K562 (cell line): ENCODE measurements at regions not wholly inside any gene's neighbourhood (a gene's known extent, or its start where the extent isn't known, plus 50 kb on each side); places are given as distances from the start of the nearest gene placed in this dataset.

Experiments
- ATAC-seq: fragments of 200-7000 bp; cut with Tn5 transposase; 3 replicates; pipeline ENCODE4 v1.9.1; 2020; ENCODE audit warnings: moderate library complexity
- BruUV-seq: library from RNA; stranded (reverse); fragments of 400-500 nt; replicated peaks from 2 replicates; lab custom pipeline; 2021; lab: Mats Ljungman, UMichigan
- CTCF ChIA-PET: fragments of 300-600 bp; formaldehyde crosslinking; extraction: SDS; loops from one replicate; lab custom pipeline; 2021; ENCODE audit warnings: low intra/inter-chr PET ratio; lab: Yijun Ruan, JAX
- POLR2A ChIA-PET: fragments of 300-600, 350-650 bp; sonication (Branson Sonifier 250); formaldehyde crosslinking; extraction: SDS; loops from one replicate; lab custom pipeline; 2021; ENCODE audit warnings: antibody characterized with exemption, inconsistent platforms; lab: Yijun Ruan, JAX
- DNase-seq, 4 experiments: peaks; one replicate each; pipeline versions ENCODE4 v3.0.0 to v3.0.0-alpha.2; 2011 to 2018; ENCODE audit warnings: low spot score in 3 of 4, mixed read lengths in 3 of 4; ENCODE audit errors: extremely low read depth in 1 of 4
- FAIRE-seq: peaks from 2 replicates; lab custom pipeline; 2011; peaks lifted over from hg19 to GRCh38; lab: Jason Lieb, UNC
- H2AFZ ChIP-seq: 2 replicates; pipeline ENCODE4 v1.6.0; 2011; ENCODE audit warnings: low read depth, low read length, control low read depth, inconsistent platforms
- H3K27ac ChIP-seq: fragments of 200-600 bp; 3 replicates; pipeline ENCODE4 v1.8.0; 2011; ENCODE audit warnings: low read depth, mild to moderate bottlenecking, control low read depth, inconsistent platforms, low read length, moderate library complexity, mixed read lengths; ENCODE audit errors: extremely low read depth
- H3K27me3 ChIP-seq, 2 experiments: fragments of 300-600 bp in 1 of 2; 2 replicates in 1 of 2; 3 replicates in 1 of 2; pipeline versions ENCODE4 v1.6.0 to v1.8.0; 2011; ENCODE audit warnings: inconsistent platforms in 2 of 2, low read length in 2 of 2, mild to moderate bottlenecking in 1 of 2, mixed read lengths in 1 of 2, moderate library complexity in 1 of 2; ENCODE audit not compliant: control insufficient read depth in 2 of 2, insufficient read depth in 2 of 2
- H3K36me3 ChIP-seq: fragments of 300-600 bp; 3 replicates; pipeline ENCODE4 v1.8.0; 2011; ENCODE audit warnings: mild to moderate bottlenecking, low read length, inconsistent platforms; ENCODE audit not compliant: control insufficient read depth, insufficient read depth
- H3K4me1 ChIP-seq, 2 experiments: fragments of 200-600 bp in 1 of 2; replicated peaks in 1 of 2; 2 replicates in 1 of 2; 3 replicates in 1 of 2; pipeline versions ENCODE4 v1.5.1 to v1.8.0; 2011; ENCODE audit warnings: inconsistent platforms in 2 of 2, low read length in 2 of 2, mild to moderate bottlenecking in 1 of 2, mixed read lengths in 1 of 2, moderate library complexity in 1 of 2; ENCODE audit not compliant: control insufficient read depth in 2 of 2, insufficient read depth in 2 of 2
- H3K4me2 ChIP-seq: 2 replicates; pipeline ENCODE4 v1.6.1; 2011; ENCODE audit warnings: low read length, control low read depth, inconsistent platforms, mixed read lengths; ENCODE audit not compliant: insufficient read depth
- H3K4me3 ChIP-seq: fragments of 200-600 bp; sonication (generic), shearing (Covaris generic); 2 replicates; pipeline ENCODE4 v1.5.1; 2016; ENCODE audit warnings: control low read depth, inconsistent platforms
- H3K79me2 ChIP-seq: fragments of 200-600 bp; 3 replicates; pipeline ENCODE4 v1.8.0; 2011; ENCODE audit warnings: low read length, inconsistent platforms; ENCODE audit not compliant: control insufficient read depth, insufficient read depth
- H3K9ac ChIP-seq, 2 experiments: 2 replicates each; pipeline versions ENCODE4 v1.6.0 to v1.6.1; 2011; ENCODE audit warnings: low read depth in 2 of 2, low read length in 2 of 2, control low read depth in 1 of 2, inconsistent platforms in 1 of 2, mild to moderate bottlenecking in 1 of 2, mixed read lengths in 1 of 2; ENCODE audit not compliant: insufficient read depth in 1 of 2
- H3K9me1 ChIP-seq: one replicate; pipeline ENCODE4 v1.6.0; 2011; ENCODE audit warnings: inconsistent platforms, mild to moderate bottlenecking, low read length, moderate library complexity; ENCODE audit not compliant: control insufficient read depth, insufficient read depth
- H3K9me3 ChIP-seq: replicated peaks from 2 replicates; pipeline ENCODE4 v1.5.1; 2011; ENCODE audit warnings: low read depth, low read length, inconsistent platforms; ENCODE audit not compliant: control insufficient read depth, insufficient read depth
- H4K20me1 ChIP-seq: replicated peaks from 2 replicates; pipeline ENCODE4 v1.6.1; 2011; ENCODE audit warnings: low read length, inconsistent platforms, mixed read lengths; ENCODE audit not compliant: control insufficient read depth, insufficient read depth
- HNRNPL ChIP-seq: fragments of 200-400 bp; formaldehyde crosslinking; IDR thresholded peaks from 2 replicates; pipeline ENCODE4 v1.6.1; 2017; ENCODE audit warnings: low read depth, mild to moderate bottlenecking, low read length
- NR2C1 ChIP-seq, 2 experiments: fragments of 450-650 bp; IDR thresholded peaks; 2 replicates each; pipeline ENCODE4 v1.6.1; 2017; ENCODE audit warnings: mild to moderate bottlenecking in 2 of 2, antibody characterized with exemption in 1 of 2, inconsistent platforms in 1 of 2, missing compliant biosample characterization in 1 of 2, missing genetic modification characterization in 1 of 2
- SMAD4 ChIP-seq: fragments of 250-450 bp; sonication (Bioruptor Pico); conservative IDR thresholded peaks from 2 replicates; pipeline ENCODE4 v1.8.0; 2021; ENCODE audit warnings: inconsistent platforms, mild to moderate bottlenecking, moderate library complexity
- SPI1 ChIP-seq: IDR thresholded peaks from 2 replicates; pipeline ENCODE4 v1.6.1; 2011; ENCODE audit warnings: low read depth, low read length, control low read depth, borderline replicate concordance
- SRSF3 ChIP-seq: fragments of 200-400 bp; formaldehyde crosslinking; IDR thresholded peaks from 2 replicates; pipeline ENCODE4 v1.6.1; 2016; ENCODE audit warnings: mild to moderate bottlenecking, low read length, moderate library complexity; ENCODE audit not compliant: insufficient read depth
- WGBS: fragments of 100-300 bp; shearing (Covaris generic); methylation state at CpG from one replicate; pipeline ENCODE4 v1.1.6; 2016; ENCODE audit warnings: low coverage, mixed read lengths; ENCODE audit not compliant: insufficient coverage; ENCODE audit errors: missing lambda C conversion rate; 5-methylcytosine and 5-hydroxymethylcytosine counted together
- in situ Hi-C: fragments of 300-500 bp; cut with MboI; formaldehyde crosslinking; loops from 4 replicates; pipeline ENCODE4 v1.15.0; 2018; ENCODE audit warnings: inconsistent platforms, mixed read lengths
- intact Hi-C: fragments of 100-400 bp; cut with micrococcal nuclease; formaldehyde crosslinking; loops from 2 replicates; pipeline ENCODE4 v1.14.2; 2022
- TF ChIP-seq, protein P1 (sequence below), 3 experiments: IDR thresholded peaks in 2 of 3; conservative IDR thresholded peaks in 1 of 3; 2 replicates each; pipeline ENCODE4 v1.5.1; 2011 to 2012; ENCODE audit warnings: low read length in 3 of 3, mild to moderate bottlenecking in 3 of 3, control low read depth in 2 of 3, improper control_type of control experiment in 1 of 3, inconsistent platforms in 1 of 3, low read depth in 1 of 3, mixed read lengths in 1 of 3, moderate library complexity in 1 of 3; ENCODE audit not compliant: insufficient read depth in 2 of 3

DNA sequence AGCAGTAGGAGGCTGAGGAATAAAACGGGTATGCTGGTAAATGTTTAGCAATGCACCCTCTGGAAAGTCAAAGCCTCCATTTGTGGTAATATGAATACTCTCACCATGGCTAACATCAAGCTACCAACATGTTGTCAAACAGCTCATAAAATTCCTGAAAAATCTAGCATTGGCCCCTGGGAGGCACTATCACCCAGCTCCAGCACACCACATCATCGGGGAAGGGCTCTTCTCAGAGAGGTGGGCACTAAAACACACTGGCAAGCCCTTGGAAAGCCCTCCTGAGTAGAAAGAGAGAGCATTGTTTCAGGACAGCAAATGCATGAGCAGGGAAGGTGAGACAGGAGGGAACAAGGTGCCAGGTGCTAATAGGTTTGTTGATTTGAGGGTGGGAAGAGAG, 53.9 kb upstream of the FLT1 start (continued):
- no peak for TF ChIP-seq SMAD4 (CRISPR knock-in tag)
- TF ChIP-seq, protein P1, sequence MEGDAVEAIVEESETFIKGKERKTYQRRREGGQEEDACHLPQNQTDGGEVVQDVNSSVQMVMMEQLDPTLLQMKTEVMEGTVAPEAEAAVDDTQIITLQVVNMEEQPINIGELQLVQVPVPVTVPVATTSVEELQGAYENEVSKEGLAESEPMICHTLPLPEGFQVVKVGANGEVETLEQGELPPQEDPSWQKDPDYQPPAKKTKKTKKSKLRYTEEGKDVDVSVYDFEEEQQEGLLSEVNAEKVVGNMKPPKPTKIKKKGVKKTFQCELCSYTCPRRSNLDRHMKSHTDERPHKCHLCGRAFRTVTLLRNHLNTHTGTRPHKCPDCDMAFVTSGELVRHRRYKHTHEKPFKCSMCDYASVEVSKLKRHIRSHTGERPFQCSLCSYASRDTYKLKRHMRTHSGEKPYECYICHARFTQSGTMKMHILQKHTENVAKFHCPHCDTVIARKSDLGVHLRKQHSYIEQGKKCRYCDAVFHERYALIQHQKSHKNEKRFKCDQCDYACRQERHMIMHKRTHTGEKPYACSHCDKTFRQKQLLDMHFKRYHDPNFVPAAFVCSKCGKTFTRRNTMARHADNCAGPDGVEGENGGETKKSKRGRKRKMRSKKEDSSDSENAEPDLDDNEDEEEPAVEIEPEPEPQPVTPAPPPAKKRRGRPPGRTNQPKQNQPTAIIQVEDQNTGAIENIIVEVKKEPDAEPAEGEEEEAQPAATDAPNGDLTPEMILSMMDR (IDR thresholded peaks at IDR 0.05 in 2 of 3, conservative IDR thresholded peaks at IDR 0.05 in 1 of 3; ENCODE audit: insufficient read depth in 2 of 3, low read depth in 1 of 3, low read length in 3 of 3), result peak in 2 of 3 experiments; percentile 27 to 34; a peak in 1 of 6 replicates

DNA sequence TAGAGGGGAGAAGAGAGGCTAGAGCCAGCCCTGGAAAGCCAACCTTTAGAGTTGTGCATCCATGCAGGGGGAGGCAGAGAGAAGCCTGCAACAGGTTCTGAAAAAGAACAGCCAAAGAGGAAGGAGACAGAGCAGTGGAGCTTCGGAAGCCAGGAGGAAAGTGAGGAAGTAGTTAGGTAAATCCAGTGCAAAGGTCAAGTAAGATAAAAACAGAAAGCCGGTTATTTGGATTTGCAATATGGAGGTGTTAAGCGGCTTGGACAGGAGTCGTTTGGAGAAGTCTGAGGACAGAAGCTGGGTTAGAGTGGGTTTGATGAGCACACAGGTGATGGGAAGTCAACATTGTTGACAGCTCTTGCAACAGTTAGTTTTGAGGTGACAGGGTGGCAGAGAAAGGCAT, 53.5 kb upstream of the FLT1 start:
- Histone ChIP-seq H3K9me3 (no peaks in the 10 kb centered on the region), H2AFZ (no peak overlapping the region), H3K9ac (no peak overlapping the region), H3K9me1 (no peaks in the 10 kb centered on the region), H3K36me3 (no peaks in the 10 kb centered on the region), H3K4me3 (no peak overlapping the region), H3K4me2 (no peak overlapping the region), H3K27me3 (peaks cover 0 to 5% of the 10 kb centered on the region in 2 experiments; a peak in 1 of 5 replicates), H4K20me1 (no peaks in the 10 kb centered on the region), H3K27ac (no peak overlapping the region)
- no peak for FAIRE-seq
- no peak for DNase-seq
- no TSS peak for BruUV-seq
- CTCF ChIA-PET, result no interaction called here
- intact Hi-C loops (no loop called here), in situ Hi-C loops (no loop called here)
- 3% methylated on average over 4 of the region's 4 CpGs for WGBS
- ATAC-seq, result no peak
- POLR2A ChIA-PET, result interaction anchor here (0.9 kb wide), 1 partner anchor 9 kb away, joined by 4 read pairs; no protein-coding TSS in a partner anchor
- peak; percentile 31; the same call in 1 of the 2 replicates for TF ChIP-seq NR2C1 (IDR thresholded peaks at IDR 0.05)
- TF ChIP-seq NR2C1 (tag; IDR thresholded peaks at IDR 0.05), result 0 out of 2 replicates have a peak, but pooled peaks have one; percentile 35
- no peak for TF ChIP-seq SRSF3
- peak; percentile 14; the same call in 1 of the 2 replicates for TF ChIP-seq SPI1
- no peak for TF ChIP-seq HNRNPL
- TF ChIP-seq, all 486 proteins: peak for 2
- Histone ChIP-seq H3K79me2 (no peaks in the 10 kb centered on the region), H3K4me1 (peaks cover 0 to 5% of the 10 kb centered on the region in 2 experiments; a peak in 2 of 5 replicates)
